Karpas-422 (cell line): ENCODE measurements at regions not wholly inside any gene's neighbourhood (a gene's known extent, or its start where the extent isn't known, plus 50 kb on each side); places are given as distances from the start of the nearest gene placed in this dataset. TPM values are rescaled to one million over a fixed set of nuclear protein-coding genes. Genes with fewer than 3 reads are reported as not detected.

Source experiments
- DNase-seq: peaks from one replicate; pipeline ENCODE4 v3.0.0-alpha.2; 2015
- H2AFZ ChIP-seq: fragments of 200-600 bp; sonication (generic); 2 replicates; pipeline ENCODE4 v1.6.1; 2014; ENCODE audit warnings: antibody characterized with exemption, low read length, mixed read lengths
- H3K27ac ChIP-seq: fragments of 200-600 bp; sonication (generic); 2 replicates; pipeline ENCODE4 v1.5.1; 2014; ENCODE audit warnings: mild to moderate bottlenecking, low read length, moderate library complexity
- H3K27me3 ChIP-seq: fragments of 200-600 bp; sonication (generic); 2 replicates; pipeline ENCODE4 v1.6.1; 2014; ENCODE audit warnings: low read length, mixed read lengths
- H3K36me3 ChIP-seq: fragments of 200-600 bp; sonication (generic); 2 replicates; pipeline ENCODE4 v1.6.1; 2014; ENCODE audit warnings: low read length, mixed read lengths; ENCODE audit not compliant: insufficient read depth
- H3K4me1 ChIP-seq: fragments of 200-600 bp; sonication (generic); 2 replicates; pipeline ENCODE4 v1.6.1; 2014; ENCODE audit warnings: mild to moderate bottlenecking, low read length, mixed read lengths
- H3K4me2 ChIP-seq: fragments of 200-600 bp; sonication (generic); 2 replicates; pipeline ENCODE4 v1.6.1; 2014; ENCODE audit warnings: low read length, low read depth, mild to moderate bottlenecking; ENCODE audit not compliant: poor library complexity, severe bottlenecking
- H3K4me3 ChIP-seq: fragments of 200-600 bp; sonication (generic); 2 replicates; pipeline ENCODE4 v1.5.1; 2014; ENCODE audit warnings: mild to moderate bottlenecking, antibody characterized with exemption, low read length, mixed read lengths
- H3K79me2 ChIP-seq: fragments of 200-600 bp; sonication (generic); 2 replicates; pipeline ENCODE4 v1.6.1; 2014; ENCODE audit warnings: mild to moderate bottlenecking, low read length, mixed read lengths
- H3K9ac ChIP-seq: fragments of 200-600 bp; sonication (generic); 2 replicates; pipeline ENCODE4 v1.6.0; 2014; ENCODE audit warnings: low read length
- H3K9me2 ChIP-seq: fragments of 200-600 bp; sonication (generic), shearing (Covaris generic); replicated peaks from 2 replicates; pipeline ENCODE4 v1.6.0; 2014; ENCODE audit warnings: mild to moderate bottlenecking, low read length, moderate library complexity; ENCODE audit not compliant: insufficient read depth
- H3K9me3 ChIP-seq: fragments of 300-700, 200-600 bp; sonication (generic); 2 replicates; pipeline ENCODE4 v1.6.1; 2014; ENCODE audit warnings: low read length, mixed read lengths
- H4K20me1 ChIP-seq: fragments of 200-600 bp; sonication (generic); 2 replicates; pipeline ENCODE4 v1.6.1; 2014; ENCODE audit warnings: mild to moderate bottlenecking, antibody characterized with exemption, low read length, low read depth; ENCODE audit not compliant: insufficient read depth
- small RNA-seq: library from RNA; depleted of rRNA; stranded (forward); fragments of <200 nt; gene quantifications from one replicate; pipeline ENCODE3, GENCODE V24; 2014

DNA sequence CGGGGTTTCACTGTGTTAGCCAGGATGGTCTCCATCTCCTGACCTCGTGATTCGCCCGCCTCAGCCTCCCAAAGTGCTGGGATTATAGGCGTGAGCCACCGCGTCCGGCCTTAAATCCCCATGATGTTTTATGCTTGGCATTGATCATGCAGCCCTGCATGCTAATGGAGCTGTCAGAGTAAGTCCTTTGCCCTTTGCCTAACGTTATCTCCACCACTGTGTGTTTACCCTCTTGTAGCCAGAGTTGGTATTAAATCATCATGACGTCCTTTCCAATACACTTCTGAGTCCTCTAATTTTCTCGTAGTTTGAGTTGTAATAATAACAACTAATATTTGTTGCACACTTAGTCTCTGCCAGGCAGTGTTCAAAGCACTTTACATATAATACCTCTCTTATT is 57.2 kb upstream of the ZFAND5 start:
- H3K27ac ChIP-seq = no peak overlapping the region
- H3K36me3 ChIP-seq = no peaks in the 10 kb centered on the region
- H3K9me3 ChIP-seq = no peaks in the 10 kb centered on the region
- H2AFZ ChIP-seq = no peak overlapping the region
- no peak overlapping the region for H3K9ac ChIP-seq
- H3K4me2 ChIP-seq = no peak overlapping the region
- no peaks in the 10 kb centered on the region for H4K20me1 ChIP-seq
- no peaks in the 10 kb centered on the region for H3K4me1 ChIP-seq
- no peak for DNase-seq
- no peaks in the 10 kb centered on the region for H3K27me3 ChIP-seq
- no peaks in the 10 kb centered on the region for H3K9me2 ChIP-seq
- no peaks in the 10 kb centered on the region for H3K79me2 ChIP-seq
- H3K4me3 ChIP-seq = no peak overlapping the region

DNA sequence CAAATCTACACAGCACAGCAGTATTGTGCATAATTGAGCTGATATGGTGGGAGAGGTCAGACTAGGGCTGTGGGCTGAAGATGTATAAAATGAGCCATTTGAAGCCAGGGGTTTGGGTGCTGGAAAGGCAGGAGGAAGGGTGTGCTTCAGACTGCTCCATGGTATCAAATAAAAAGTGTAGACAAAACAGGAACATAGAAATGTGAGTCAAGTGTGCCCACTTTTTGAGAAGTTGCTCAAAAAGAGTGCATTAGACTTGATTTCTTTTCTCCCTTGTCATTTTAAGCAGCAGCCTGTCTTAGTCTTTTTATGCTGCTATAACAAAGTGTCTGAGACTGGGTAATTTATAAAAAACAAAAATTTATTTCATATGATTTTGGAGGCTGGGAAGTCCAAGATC is 55.8 kb upstream of the ZFAND5 start:
- no peak for DNase-seq
- Histone ChIP-seq H3K9me2 (no peaks in the 10 kb centered on the region), H3K9me3 (no peaks in the 10 kb centered on the region), H4K20me1 (no peaks in the 10 kb centered on the region), H3K4me3 (no peak overlapping the region), H3K36me3 (no peaks in the 10 kb centered on the region), H3K4me2 (no peak overlapping the region), H3K4me1 (no peaks in the 10 kb centered on the region), H2AFZ (no peak overlapping the region), H3K9ac (no peak overlapping the region), H3K27ac (no peak overlapping the region), H3K27me3 (no peaks in the 10 kb centered on the region), H3K79me2 (no peaks in the 10 kb centered on the region)

DNA sequence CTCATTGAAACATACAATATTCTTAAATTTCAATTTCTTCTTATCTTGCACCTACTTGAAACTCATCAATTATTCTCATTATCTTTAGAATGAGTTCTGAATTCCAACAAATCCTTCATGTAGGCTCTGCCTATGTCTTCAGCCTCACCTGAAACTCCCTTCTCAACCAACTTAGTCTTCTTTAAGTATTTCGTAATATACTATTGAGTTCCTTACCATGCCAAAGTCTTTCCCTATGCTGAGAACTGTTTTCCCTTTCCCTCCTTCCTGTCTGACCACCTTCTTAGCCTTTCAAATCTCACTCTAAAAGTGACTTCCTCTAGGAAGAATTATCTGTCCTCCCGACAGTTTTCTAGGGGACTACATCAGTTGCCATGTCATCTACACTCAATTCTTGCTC is 50.9 kb upstream of the ZFAND5 start:
- no peak overlapping the region for H2AFZ ChIP-seq
- H3K4me1 ChIP-seq = no peaks in the 10 kb centered on the region
- no peak overlapping the region for H3K4me2 ChIP-seq
- no peaks in the 10 kb centered on the region for H3K9me3 ChIP-seq
- H3K9ac ChIP-seq = no peak overlapping the region
- H3K27ac ChIP-seq = no peak overlapping the region
- H4K20me1 ChIP-seq = no peaks in the 10 kb centered on the region
- no peaks in the 10 kb centered on the region for H3K36me3 ChIP-seq
- H3K27me3 ChIP-seq = no peaks in the 10 kb centered on the region
- H3K9me2 ChIP-seq = no peaks in the 10 kb centered on the region
- no peak for DNase-seq
- H3K4me3 ChIP-seq = no peak overlapping the region
- H3K79me2 ChIP-seq = no peaks in the 10 kb centered on the region

DNA sequence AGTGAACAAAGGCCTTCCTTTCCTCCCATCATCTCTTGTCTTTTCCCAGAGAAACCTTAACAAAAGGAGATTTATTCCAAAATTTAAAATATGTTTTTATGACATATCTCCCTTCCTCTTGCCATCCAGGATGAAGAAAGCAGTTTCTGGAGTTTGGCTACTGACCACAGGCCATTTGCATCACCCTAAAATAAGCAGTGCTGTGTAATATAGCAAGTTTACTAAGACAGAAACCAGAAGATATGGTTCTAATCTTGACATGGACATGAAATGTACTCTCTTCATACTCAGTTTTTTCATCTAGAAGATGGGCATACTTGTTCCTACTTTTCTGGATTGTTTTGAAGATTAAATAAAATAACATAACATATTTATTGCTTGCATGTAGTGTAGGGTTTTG is 50.2 kb upstream of the ZFAND5 start:
- Histone ChIP-seq H3K36me3 (no peaks in the 10 kb centered on the region), H3K4me1 (no peaks in the 10 kb centered on the region), H3K27ac (no peak overlapping the region), H2AFZ (no peak overlapping the region), H3K27me3 (no peaks in the 10 kb centered on the region), H3K9me3 (no peaks in the 10 kb centered on the region), H3K4me2 (no peak overlapping the region), H3K79me2 (no peaks in the 10 kb centered on the region), H3K9ac (no peak overlapping the region), H4K20me1 (no peaks in the 10 kb centered on the region), H3K4me3 (no peak overlapping the region), H3K9me2 (no peaks in the 10 kb centered on the region)
- no peak for DNase-seq

Small RNA genes in the stretch of these regions (small RNA-seq; reads per million reads assigned to genes)
- gene AL445646.1 = not detected
